Caco-2 (cell line): ENCODE measurements at regions not wholly inside any gene's neighbourhood (a gene's known extent, or its start where the extent isn't known, plus 50 kb on each side); places are given as distances from the start of the nearest gene placed in this dataset.

Experiments
- BruUV-seq: library from RNA; stranded (reverse); fragments of 400-500 nt; replicated peaks from 2 replicates; lab custom pipeline; 2021; lab: Mats Ljungman, UMichigan
- CTCF ChIA-PET: fragments of 300-600 bp; sonication (Branson Sonifier 250); formaldehyde crosslinking; loops from one replicate; lab custom pipeline; 2022; ENCODE audit warnings: antibody characterized with exemption; lab: Charles Lee
- POLR2A ChIA-PET: fragments of 300-600 bp; sonication (Branson Sonifier 250); formaldehyde crosslinking; loops from one replicate; lab custom pipeline; 2022; ENCODE audit warnings: antibody characterized with exemption; lab: Charles Lee
- DNase-seq, 2 experiments: peaks; one replicate each; pipeline versions ENCODE4 v3.0.0 to v3.0.0-alpha.2; 2020 to 2022
- H3K27me3 ChIP-seq: replicated peaks from 2 replicates; pipeline ENCODE4 v1.6.0; 2011; ENCODE audit warnings: low read length; ENCODE audit not compliant: control insufficient read depth, insufficient read depth
- H3K36me3 ChIP-seq: 2 replicates; pipeline ENCODE4 v1.5.1; 2011; ENCODE audit warnings: low read length; ENCODE audit not compliant: control insufficient read depth, insufficient read depth
- H3K4me1 ChIP-seq: fragments of 250-450 bp; sonication (Bioruptor Pico); 2 replicates; pipeline ENCODE4 v1.5.1; 2020; ENCODE audit warnings: mild to moderate bottlenecking
- H3K4me3 ChIP-seq: 2 replicates; pipeline ENCODE4 v1.5.1; 2011; ENCODE audit warnings: low read depth, mild to moderate bottlenecking, control low read depth, low read length
- H3K9me3 ChIP-seq: fragments of 250-450 bp; sonication (Bioruptor Pico); 2 replicates; pipeline ENCODE4 v1.5.1; 2020; ENCODE audit warnings: mild to moderate bottlenecking, moderate library complexity
- H3K27ac Mint-ChIP-seq: one replicate; pipeline ENCODE4 v1.8.0; 2022; ENCODE audit warnings: mixed read lengths; ENCODE audit not compliant: unreplicated experiment
- H3K27me3 Mint-ChIP-seq: one replicate; pipeline ENCODE4 v1.8.0; 2022; ENCODE audit warnings: mixed read lengths; ENCODE audit not compliant: insufficient read depth, unreplicated experiment
- H3K36me3 Mint-ChIP-seq: one replicate; pipeline ENCODE4 v1.8.0; 2022; ENCODE audit warnings: mild to moderate bottlenecking, mixed read lengths; ENCODE audit not compliant: insufficient read depth, unreplicated experiment
- H3K4me1 Mint-ChIP-seq: one replicate; pipeline ENCODE4 v1.8.0; 2022; ENCODE audit warnings: low read depth, mixed read lengths; ENCODE audit not compliant: unreplicated experiment
- H3K4me3 Mint-ChIP-seq: one replicate; pipeline ENCODE4 v1.8.0; 2022; ENCODE audit warnings: mild to moderate bottlenecking, moderate library complexity, mixed read lengths; ENCODE audit not compliant: unreplicated experiment
- H3K9me3 Mint-ChIP-seq: one replicate; pipeline ENCODE4 v1.8.0; 2022; ENCODE audit warnings: mixed read lengths; ENCODE audit not compliant: unreplicated experiment
- intact Hi-C: fragments of 100-400 bp; cut with micrococcal nuclease; formaldehyde crosslinking; loops from one replicate; pipeline ENCODE4 v1.10.0; 2022; ENCODE audit not compliant: unreplicated experiment
- TF ChIP-seq, protein P1 (sequence below), 2 experiments: fragments of 200-600 bp in 1 of 2; IDR thresholded peaks; 1 replicate in 1 of 2; 2 replicates in 1 of 2; pipeline versions ENCODE4 v1.5.1 to v1.8.0; 2011 to 2022; ENCODE audit warnings: antibody characterized with exemption in 1 of 2, control low read depth in 1 of 2, inconsistent platforms in 1 of 2, low read depth in 1 of 2, low read length in 1 of 2, mild to moderate bottlenecking in 1 of 2, moderate library complexity in 1 of 2; ENCODE audit not compliant: insufficient read depth in 1 of 2, severe bottlenecking in 1 of 2, unreplicated experiment in 1 of 2

- Mint-ChIP-seq H3K27ac (no peak overlapping the region), H3K36me3 (no peaks in the 10 kb centered on the region), H3K9me3 (no peaks in the 10 kb centered on the region), H3K4me1 (no peaks in the 10 kb centered on the region), H3K4me3 (no peak overlapping the region), H3K27me3 (no peaks in the 10 kb centered on the region)
- Histone ChIP-seq H3K36me3 (no peaks in the 10 kb centered on the region), H3K27me3 (no peaks in the 10 kb centered on the region), H3K9me3 (no peaks in the 10 kb centered on the region), H3K4me3 (no peak overlapping the region), H3K4me1 (no peaks in the 10 kb centered on the region)
- TF ChIP-seq, protein P1, sequence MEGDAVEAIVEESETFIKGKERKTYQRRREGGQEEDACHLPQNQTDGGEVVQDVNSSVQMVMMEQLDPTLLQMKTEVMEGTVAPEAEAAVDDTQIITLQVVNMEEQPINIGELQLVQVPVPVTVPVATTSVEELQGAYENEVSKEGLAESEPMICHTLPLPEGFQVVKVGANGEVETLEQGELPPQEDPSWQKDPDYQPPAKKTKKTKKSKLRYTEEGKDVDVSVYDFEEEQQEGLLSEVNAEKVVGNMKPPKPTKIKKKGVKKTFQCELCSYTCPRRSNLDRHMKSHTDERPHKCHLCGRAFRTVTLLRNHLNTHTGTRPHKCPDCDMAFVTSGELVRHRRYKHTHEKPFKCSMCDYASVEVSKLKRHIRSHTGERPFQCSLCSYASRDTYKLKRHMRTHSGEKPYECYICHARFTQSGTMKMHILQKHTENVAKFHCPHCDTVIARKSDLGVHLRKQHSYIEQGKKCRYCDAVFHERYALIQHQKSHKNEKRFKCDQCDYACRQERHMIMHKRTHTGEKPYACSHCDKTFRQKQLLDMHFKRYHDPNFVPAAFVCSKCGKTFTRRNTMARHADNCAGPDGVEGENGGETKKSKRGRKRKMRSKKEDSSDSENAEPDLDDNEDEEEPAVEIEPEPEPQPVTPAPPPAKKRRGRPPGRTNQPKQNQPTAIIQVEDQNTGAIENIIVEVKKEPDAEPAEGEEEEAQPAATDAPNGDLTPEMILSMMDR (IDR thresholded peaks at IDR 0.05; ENCODE audit: insufficient read depth in 1 of 2, low read depth in 1 of 2, low read length in 1 of 2, severe bottlenecking in 1 of 2, unreplicated experiment in 1 of 2): no peak
- CTCF ChIA-PET: no interaction called here
- no TSS peak for BruUV-seq
- no peak for DNase-seq
- intact Hi-C loops: no loop called here
- POLR2A ChIA-PET: no interaction called here
Measured at GRCh38 chr12:127148318-127148717, 1118.7 kb upstream of the TMEM132C start.

GRCh38 chr12:127149226-127149964, 1117.6 kb upstream of the TMEM132C start:
- ChIA-PET CTCF (no interaction called here), POLR2A (no interaction called here)
- Histone ChIP-seq H3K4me3 (no peak overlapping the region), H3K4me1 (no peaks in the 10 kb centered on the region), H3K27me3 (no peaks in the 10 kb centered on the region), H3K36me3 (no peaks in the 10 kb centered on the region), H3K9me3 (no peaks in the 10 kb centered on the region)
- Mint-ChIP-seq H3K4me1 (no peaks in the 10 kb centered on the region), H3K27ac (no peak overlapping the region), H3K27me3 (no peaks in the 10 kb centered on the region), H3K9me3 (no peaks in the 10 kb centered on the region), H3K36me3 (no peaks in the 10 kb centered on the region), H3K4me3 (no peak overlapping the region)
- TF ChIP-seq, protein P1 (IDR thresholded peaks at IDR 0.05; ENCODE audit: insufficient read depth in 1 of 2, low read depth in 1 of 2, low read length in 1 of 2, severe bottlenecking in 1 of 2, unreplicated experiment in 1 of 2): no peak
- intact Hi-C loops: no loop called here
- DNase-seq: no peak
- BruUV-seq: no TSS peak

DNA sequence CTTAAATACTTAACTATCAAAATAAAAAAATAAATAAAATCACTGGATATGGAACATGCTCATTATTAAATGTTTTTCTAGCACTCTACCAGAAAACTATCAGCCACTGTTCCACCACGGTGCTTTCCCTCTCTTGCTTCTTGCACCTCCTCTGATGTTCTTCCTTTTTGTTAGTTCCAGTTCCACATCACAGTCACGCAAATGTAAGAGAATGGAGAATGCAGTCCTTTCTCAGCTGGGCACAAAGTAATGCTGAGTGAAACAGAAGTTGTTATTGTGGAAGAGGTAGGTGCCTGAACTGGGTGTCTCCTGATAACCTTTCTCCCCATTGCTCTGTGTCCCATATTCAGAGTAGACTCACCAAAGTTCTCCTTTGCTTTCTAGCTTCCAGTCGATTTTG, 1116.9 kb upstream of the TMEM132C start:
- no peaks in the 10 kb centered on the region for H3K4me1 Mint-ChIP-seq
- H3K27ac Mint-ChIP-seq: no peak overlapping the region
- TF ChIP-seq, protein P1 (IDR thresholded peaks at IDR 0.05; ENCODE audit: insufficient read depth in 1 of 2, low read depth in 1 of 2, low read length in 1 of 2, severe bottlenecking in 1 of 2, unreplicated experiment in 1 of 2): no peak
- ChIA-PET POLR2A (no interaction called here), CTCF (no interaction called here)
- no peaks in the 10 kb centered on the region for H3K9me3 ChIP-seq
- no peaks in the 10 kb centered on the region for H3K4me1 ChIP-seq
- no peak for DNase-seq
- no peaks in the 10 kb centered on the region for H3K36me3 ChIP-seq
- no peaks in the 10 kb centered on the region for H3K27me3 Mint-ChIP-seq
- no peaks in the 10 kb centered on the region for H3K36me3 Mint-ChIP-seq
- H3K4me3 Mint-ChIP-seq: no peak overlapping the region
- intact Hi-C loops: no loop called here
- no peaks in the 10 kb centered on the region for H3K9me3 Mint-ChIP-seq
- no peak overlapping the region for H3K4me3 ChIP-seq
- BruUV-seq: no TSS peak
- no peaks in the 10 kb centered on the region for H3K27me3 ChIP-seq
